ENCODE measurements at regions not wholly inside any gene's neighbourhood (a gene's known extent, or its start where the extent isn't known, plus 50 kb on each side); places are given as distances from the start of the nearest gene placed in this dataset.
A peak's percentile ranks its signal among the peaks of the same experiment; 100 is the strongest.

GRCh38 chr3:10753964-10754363, 62.1 kb upstream of the SLC6A11 start:
- H3K36me3 ChIP-seq, result no peaks in the 10 kb centered on the region
- no peak for DNase-seq

GRCh38 chr3:10756546-10756945, 59.5 kb upstream of the SLC6A11 start:
- Histone ChIP-seq H3K4me3 (ENCODE audit: low read depth, low read length) (no peak overlapping the region), H3K27ac (no peak overlapping the region), H3K27me3 (ENCODE audit: insufficient read depth, low read depth, severe bottlenecking) (peaks cover 10% of the 10 kb centered on the region), H3K9me3 (ENCODE audit: severe bottlenecking) (no peaks in the 10 kb centered on the region), H3K36me3 (no peaks in the 10 kb centered on the region)
- DNase-seq, result no peak
- TF ChIP-seq CTCF (IDR thresholded peaks at IDR 0.05; ENCODE audit: low read depth, low read length), result no peak

More at GRCh38 chr3:10753964-10754363, 62.1 kb upstream of the SLC6A11 start:
- TF ChIP-seq CTCF (IDR thresholded peaks at IDR 0.05; ENCODE audit: low read depth, low read length), result no peak
- Histone ChIP-seq H3K27me3 (ENCODE audit: insufficient read depth, low read depth, severe bottlenecking) (peaks cover 16% of the 10 kb centered on the region), H3K9me3 (ENCODE audit: severe bottlenecking) (no peaks in the 10 kb centered on the region), H3K4me3 (ENCODE audit: low read depth, low read length) (no peak overlapping the region), H3K27ac (no peak overlapping the region)

- no peaks in the 10 kb centered on the region for H3K36me3 ChIP-seq
- no peak overlapping the region for H3K27ac ChIP-seq
- no peak for TF ChIP-seq CTCF (IDR thresholded peaks at IDR 0.05; ENCODE audit: low read depth, low read length)
- no peak for DNase-seq
- H3K4me3 ChIP-seq (ENCODE audit: low read depth, low read length), result no peak overlapping the region
- no peaks in the 10 kb centered on the region for H3K9me3 ChIP-seq (ENCODE audit: severe bottlenecking)
- H3K27me3 ChIP-seq (ENCODE audit: insufficient read depth, low read depth, severe bottlenecking), result peaks cover 10% of the 10 kb centered on the region
These were observed 58.8 kb upstream of the SLC6A11 start for GRCh38 chr3:10757021-10757820.

GRCh38 chr3:10757821-10758130, 58.3 kb upstream of the SLC6A11 start:
- H3K4me3 ChIP-seq (ENCODE audit: low read depth, low read length), result no peak overlapping the region
- no peak overlapping the region for H3K27ac ChIP-seq
- no peak for DNase-seq
- peaks cover 7% of the 10 kb centered on the region for H3K27me3 ChIP-seq (ENCODE audit: insufficient read depth, low read depth, severe bottlenecking)
- no peak for TF ChIP-seq CTCF (IDR thresholded peaks at IDR 0.05; ENCODE audit: low read depth, low read length)
- no peaks in the 10 kb centered on the region for H3K9me3 ChIP-seq (ENCODE audit: severe bottlenecking)
- no peaks in the 10 kb centered on the region for H3K36me3 ChIP-seq

- peak; percentile 81 for TF ChIP-seq CTCF (IDR thresholded peaks at IDR 0.05; ENCODE audit: low read depth, low read length)
- Histone ChIP-seq H3K27ac (no peak overlapping the region), H3K36me3 (no peaks in the 10 kb centered on the region), H3K4me3 (ENCODE audit: low read depth, low read length) (no peak overlapping the region), H3K9me3 (ENCODE audit: severe bottlenecking) (no peaks in the 10 kb centered on the region), H3K27me3 (ENCODE audit: insufficient read depth, low read depth, severe bottlenecking) (peaks cover 6% of the 10 kb centered on the region)
- peak; percentile 67 for DNase-seq
These were observed 57.6 kb upstream of the SLC6A11 start for GRCh38 chr3:10758304-10759037.
